Gastroesophageal sphincter (tissue), 4 donors: ENCODE measurements at regions not wholly inside any gene's neighbourhood (a gene's known extent, or its start where the extent isn't known, plus 50 kb on each side); places are given as distances from the start of the nearest gene placed in this dataset.

Experiments used
- ATAC-seq: fragments of 150-250 bp; one replicate; pipeline ENCODE4 v1.9.1; 2016; ENCODE audit warnings: mild to moderate bottlenecking, moderate library complexity
- H3K27ac ChIP-seq, 4 donors: fragments of 200-600 bp; sonication (generic) in 3 of 4; 1 replicate in 3 of 4; 2 replicates in 1 of 4; pipeline ENCODE4 v1.5.1; 2016 to 2019
- H3K27me3 ChIP-seq: fragments of 200-600 bp; sonication (generic); one replicate; pipeline ENCODE4 v1.5.1; 2019
- H3K36me3 ChIP-seq, 2 donors: fragments of 200-600 bp; sonication (generic); one replicate each; pipeline ENCODE4 v1.5.1; 2019; ENCODE audit warnings: control low read depth in 1 of 2
- H3K4me1 ChIP-seq, 3 donors: fragments of 200-600 bp; sonication (generic); 1 replicate in 2 of 3; 2 replicates in 1 of 3; pipeline ENCODE4 v1.5.1; 2016 to 2019; ENCODE audit warnings: control low read depth in 2 of 3
- H3K4me3 ChIP-seq, 2 donors: fragments of 200-600 bp; sonication (generic); one replicate each; pipeline ENCODE4 v1.5.1; 2019; ENCODE audit warnings: mild to moderate bottlenecking in 1 of 2, moderate library complexity in 1 of 2
- H3K9me3 ChIP-seq, 3 donors: fragments of 200-600 bp; sonication (generic); one replicate each; pipeline ENCODE4 v1.5.1; 2017 to 2019; ENCODE audit warnings: control low read depth in 2 of 3
- EP300 ChIP-seq: sonication (generic); formaldehyde crosslinking; IDR thresholded peaks from one replicate; pipeline ENCODE4 v1.6.1; 2017; ENCODE audit warnings: antibody characterized with exemption, mild to moderate bottlenecking
- POLR2A ChIP-seq, 2 donors: fragments of 450-650 bp; IDR thresholded peaks; one replicate each; pipeline ENCODE4 v1.6.1; 2017; ENCODE audit warnings: antibody characterized with exemption in 2 of 2, mild to moderate bottlenecking in 2 of 2, moderate library complexity in 1 of 2
- POLR2AphosphoS5 ChIP-seq: sonication (generic); formaldehyde crosslinking; IDR thresholded peaks from one replicate; pipeline ENCODE4 v1.6.1; 2017; ENCODE audit warnings: antibody characterized with exemption
- WGBS, 2 donors: methylation state at CpG; one replicate each; pipeline ENCODE4 v1.1.5; 2018; ENCODE audit warnings: low coverage in 1 of 2; 5-methylcytosine and 5-hydroxymethylcytosine counted together
- TF ChIP-seq, protein P1 (sequence below), 4 experiments: fragments of 200-600 bp in 2 of 4; fragments of 450-650 bp in 2 of 4; sonication (generic) in 1 of 4; IDR thresholded peaks; one replicate each; pipeline ENCODE4 v1.5.1; 2017 to 2019; ENCODE audit warnings: antibody characterized with exemption in 4 of 4, mild to moderate bottlenecking in 2 of 4, moderate library complexity in 2 of 4

DNA sequence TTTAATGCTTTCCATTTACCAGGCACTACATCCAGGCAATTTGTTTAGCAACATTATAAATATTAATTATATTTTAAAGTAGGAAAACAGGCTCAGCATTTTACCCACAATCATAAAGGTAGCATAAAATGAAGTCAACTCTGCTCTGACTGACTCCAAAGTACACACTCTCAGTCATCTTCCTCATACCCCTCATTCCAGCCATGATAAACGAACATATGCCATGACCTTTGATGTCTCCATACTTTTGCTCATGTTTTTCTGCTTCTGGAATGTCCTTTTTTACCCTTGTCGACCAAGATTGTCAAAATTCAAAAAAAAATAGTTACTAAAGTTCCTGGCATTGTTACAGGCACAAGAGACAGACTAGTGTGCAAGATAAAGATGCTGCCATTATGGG is 77.7 kb upstream of the SOX6 start:
- no peak for ATAC-seq
- TF ChIP-seq POLR2A (IDR thresholded peaks at IDR 0.05) = no peak
- TF ChIP-seq, protein P1, sequence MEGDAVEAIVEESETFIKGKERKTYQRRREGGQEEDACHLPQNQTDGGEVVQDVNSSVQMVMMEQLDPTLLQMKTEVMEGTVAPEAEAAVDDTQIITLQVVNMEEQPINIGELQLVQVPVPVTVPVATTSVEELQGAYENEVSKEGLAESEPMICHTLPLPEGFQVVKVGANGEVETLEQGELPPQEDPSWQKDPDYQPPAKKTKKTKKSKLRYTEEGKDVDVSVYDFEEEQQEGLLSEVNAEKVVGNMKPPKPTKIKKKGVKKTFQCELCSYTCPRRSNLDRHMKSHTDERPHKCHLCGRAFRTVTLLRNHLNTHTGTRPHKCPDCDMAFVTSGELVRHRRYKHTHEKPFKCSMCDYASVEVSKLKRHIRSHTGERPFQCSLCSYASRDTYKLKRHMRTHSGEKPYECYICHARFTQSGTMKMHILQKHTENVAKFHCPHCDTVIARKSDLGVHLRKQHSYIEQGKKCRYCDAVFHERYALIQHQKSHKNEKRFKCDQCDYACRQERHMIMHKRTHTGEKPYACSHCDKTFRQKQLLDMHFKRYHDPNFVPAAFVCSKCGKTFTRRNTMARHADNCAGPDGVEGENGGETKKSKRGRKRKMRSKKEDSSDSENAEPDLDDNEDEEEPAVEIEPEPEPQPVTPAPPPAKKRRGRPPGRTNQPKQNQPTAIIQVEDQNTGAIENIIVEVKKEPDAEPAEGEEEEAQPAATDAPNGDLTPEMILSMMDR (IDR thresholded peaks at IDR 0.05) = no peak
- no peak for TF ChIP-seq POLR2AphosphoS5
- no peak for TF ChIP-seq EP300
- Histone ChIP-seq H3K27ac (no peak overlapping the region), H3K4me1 (no peaks in the 10 kb centered on the region), H3K36me3 (no peaks in the 10 kb centered on the region), H3K4me3 (no peak overlapping the region), H3K9me3 (peaks cover 0 to 6% (median 0%) of the 10 kb centered on the region in 3 donors), H3K27me3 (no peaks in the 10 kb centered on the region)
- WGBS, 2 donors = 39 to 49% methylated on average over 2 of the region's 2 CpGs

DNA sequence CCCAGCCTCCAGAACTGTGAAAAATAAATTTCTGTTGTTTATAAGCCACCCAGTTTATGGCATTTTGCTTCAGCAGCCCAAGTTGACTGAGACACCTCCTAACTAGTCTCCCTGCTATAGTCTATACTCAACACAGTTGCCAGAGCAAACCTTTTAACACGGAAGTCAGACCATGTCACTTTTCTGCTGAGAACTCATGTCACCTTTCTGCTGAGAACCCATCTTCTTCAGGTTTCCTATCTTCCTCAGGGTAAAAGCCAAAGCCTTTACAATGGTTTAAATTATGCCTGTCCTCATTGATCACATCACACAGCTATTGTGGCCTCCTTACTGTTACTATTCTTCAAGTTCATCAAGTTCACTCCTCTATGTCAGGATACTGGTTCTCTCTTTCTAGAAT is 74.3 kb upstream of the SOX6 start:
- Histone ChIP-seq H3K4me3 (no peak overlapping the region), H3K36me3 (no peaks in the 10 kb centered on the region), H3K27me3 (no peaks in the 10 kb centered on the region), H3K4me1 (no peaks in the 10 kb centered on the region), H3K9me3 (peaks cover 0 to 6% (median 0%) of the 10 kb centered on the region in 3 donors), H3K27ac (no peak overlapping the region)
- no peak for ATAC-seq
- WGBS, 2 donors = 92 to 100% methylated on average over 1 of the region's 1 CpG
- TF ChIP-seq POLR2A (IDR thresholded peaks at IDR 0.05) (no peak), EP300 (no peak), POLR2AphosphoS5 (no peak)
- TF ChIP-seq, protein P1 (IDR thresholded peaks at IDR 0.05) = no peak

DNA sequence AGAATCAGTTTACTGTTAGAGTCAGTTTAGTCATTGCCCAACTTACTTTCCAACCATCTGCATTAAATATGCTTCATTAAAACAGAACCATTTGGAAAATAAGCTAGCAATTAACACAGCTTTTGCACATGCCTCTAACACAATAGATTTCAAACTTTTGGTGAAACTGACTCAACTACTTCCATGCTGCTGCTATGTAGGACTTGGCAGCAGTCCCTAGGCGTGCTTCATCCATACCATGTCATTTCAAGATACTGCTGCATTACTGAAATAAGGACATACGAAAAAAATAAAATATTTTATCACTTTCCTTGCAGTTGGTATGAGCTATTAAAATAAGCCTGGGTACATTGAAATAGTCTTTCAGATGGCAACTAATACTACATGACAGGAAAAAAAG is 65.5 kb upstream of the SOX6 start:
- Histone ChIP-seq H3K4me1 (peaks cover 0 to 10% (median 0%) of the 10 kb centered on the region in 3 donors), H3K27me3 (no peaks in the 10 kb centered on the region), H3K4me3 (no peak overlapping the region), H3K36me3 (no peaks in the 10 kb centered on the region), H3K27ac (no peak overlapping the region), H3K9me3 (no peaks in the 10 kb centered on the region)
- TF ChIP-seq EP300 (no peak), POLR2AphosphoS5 (no peak), POLR2A (IDR thresholded peaks at IDR 0.05) (no peak)
- TF ChIP-seq, protein P1 (IDR thresholded peaks at IDR 0.05) = no peak
- ATAC-seq = no peak
- 76 to 100% methylated on average over 2 of the region's 2 CpGs for WGBS, 2 donors

DNA sequence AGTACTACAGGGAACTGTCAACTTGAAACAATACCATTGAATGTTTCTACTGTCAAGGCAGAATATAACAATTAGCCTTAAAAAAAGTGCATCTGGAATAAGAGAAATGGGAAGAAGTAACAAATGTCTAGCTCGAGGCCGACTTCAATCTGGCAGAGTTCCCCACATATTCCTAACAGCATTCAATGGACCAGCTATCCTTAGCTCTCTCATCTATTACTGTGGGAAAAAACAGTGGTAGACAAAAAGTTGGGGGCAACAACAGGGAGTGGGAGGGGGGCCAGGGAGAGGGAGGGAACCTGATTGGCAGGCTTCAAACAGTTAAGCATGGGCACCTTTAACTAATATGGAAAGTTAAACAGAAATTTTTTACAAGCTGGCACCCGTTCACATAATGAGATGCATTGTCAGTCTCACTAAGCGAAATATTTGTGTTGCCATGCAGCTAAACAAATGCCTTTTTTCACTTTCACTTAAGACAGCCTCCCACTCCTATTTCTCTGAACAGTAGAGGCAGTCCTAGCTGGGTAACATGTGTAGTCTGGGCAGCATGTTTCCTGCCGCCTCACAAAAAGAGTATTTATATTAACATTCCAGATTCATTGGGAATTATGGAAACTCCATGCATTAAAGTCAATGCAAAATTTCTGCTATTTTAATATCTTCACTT is 62.2 kb upstream of the SOX6 start:
- H3K27ac ChIP-seq = no peak overlapping the region
- no peak for ATAC-seq
- no peak overlapping the region for H3K4me3 ChIP-seq
- WGBS, 2 donors = 36 to 50% methylated on average over 5 of the region's 5 CpGs
- H3K27me3 ChIP-seq = no peaks in the 10 kb centered on the region
- TF ChIP-seq, protein P1 (IDR thresholded peaks at IDR 0.05) = no peak
- TF ChIP-seq POLR2AphosphoS5 (no peak), POLR2A (IDR thresholded peaks at IDR 0.05) (no peak), EP300 (no peak)
- peaks cover 0 to 10% (median 0%) of the 10 kb centered on the region in 3 donors for H3K4me1 ChIP-seq
- H3K9me3 ChIP-seq = no peaks in the 10 kb centered on the region
- no peaks in the 10 kb centered on the region for H3K36me3 ChIP-seq

DNA sequence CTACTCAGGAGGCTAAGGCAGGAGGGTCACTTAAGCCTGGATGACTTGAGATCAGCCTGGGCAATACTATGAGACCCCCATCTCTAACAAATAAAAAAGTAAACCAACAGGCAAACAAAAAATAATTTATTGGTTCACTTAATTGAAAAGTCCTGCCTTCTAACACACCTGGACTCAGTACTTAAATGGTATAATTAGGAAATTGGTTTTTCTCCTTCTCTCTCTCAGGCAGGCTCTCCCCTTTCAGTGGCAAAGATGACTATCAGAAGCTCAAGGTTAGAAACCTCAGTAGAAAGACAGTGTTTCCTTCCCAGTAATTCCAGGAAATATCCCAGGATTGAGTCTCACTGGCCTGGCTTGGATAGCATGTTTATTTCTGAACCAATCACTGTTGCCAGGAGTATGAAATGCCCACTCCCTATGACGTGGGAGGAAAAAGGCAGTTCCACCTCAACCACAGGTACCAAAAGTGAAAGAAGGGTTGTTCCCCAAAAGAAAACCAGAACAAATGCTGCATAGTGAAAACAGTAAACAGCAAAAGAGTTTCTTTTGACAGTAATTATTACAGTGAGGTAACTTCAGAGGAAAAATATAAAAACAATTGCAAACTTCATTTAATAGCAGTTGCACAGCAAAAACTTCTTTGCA is 56.3 kb upstream of the SOX6 start:
- 17% methylated on average over 1 of the region's 1 CpG; no CpG with 5 or more reads in 1 of the 2 donors for WGBS, 2 donors
- H3K36me3 ChIP-seq = no peaks in the 10 kb centered on the region
- no peak overlapping the region for H3K4me3 ChIP-seq
- no peaks in the 10 kb centered on the region for H3K27me3 ChIP-seq
- no peak overlapping the region for H3K27ac ChIP-seq
- TF ChIP-seq POLR2AphosphoS5 = no peak
- TF ChIP-seq, protein P1 (IDR thresholded peaks at IDR 0.05) = no peak
- no peak for TF ChIP-seq POLR2A (IDR thresholded peaks at IDR 0.05)
- no peak for TF ChIP-seq EP300
- no peak for ATAC-seq
- no peaks in the 10 kb centered on the region for H3K4me1 ChIP-seq
- H3K9me3 ChIP-seq = no peaks in the 10 kb centered on the region
